Left lobe of liver (tissue), 2 donors: ENCODE measurements at regions not wholly inside any gene's neighbourhood (a gene's known extent, or its start where the extent isn't known, plus 50 kb on each side); places are given as distances from the start of the nearest gene placed in this dataset.
"Not testable (repeated sequence)": the region's sequence is repeated elsewhere in the genome, so short reads cannot be mapped to it uniquely, and the experiment has no call there.

Source experiments
- ATAC-seq: fragments of 200-7000 bp; cut with Tn5 transposase; one replicate; pipeline ENCODE4 v1.9.1; 2020; ENCODE audit warnings: mild to moderate bottlenecking, moderate library complexity
- DNase-seq: peaks from one replicate; pipeline ENCODE4 v3.0.0-alpha.2; 2020; ENCODE audit warnings: low spot score
- donor health status: DM: no; HTN: no; CAD: no; lungs with moderate emphysema.
- donor health status: DM: no; HTN: yes; CAD: no.

- not testable (repeated sequence) for ATAC-seq, DNase-seq
These were observed 126.4 kb downstream of the RBM46 start for GRCh38 chr4:154907345-154908045.

- no peak for ATAC-seq
These were observed 127.1 kb downstream of the RBM46 start for GRCh38 chr4:154908168-154908567.

GRCh38 chr4:154911097-154911496 lies 130.0 kb downstream of the RBM46 start:
- ATAC-seq, result no peak
- no peak for DNase-seq

More at GRCh38 chr4:154908168-154908567, 127.1 kb downstream of the RBM46 start:
- no peak for DNase-seq

GRCh38 chr4:154911608-154912098 lies 130.6 kb downstream of the RBM46 start:
- ATAC-seq (no peak), DNase-seq (no peak)

GRCh38 chr4:154916068-154916467 lies 135.0 kb downstream of the RBM46 start:
- no peak for DNase-seq

GRCh38 chr4:154927126-154927680 lies 146.1 kb downstream of the RBM46 start:
- no peak for DNase-seq
- no peak for ATAC-seq

More at GRCh38 chr4:154916068-154916467, 135.0 kb downstream of the RBM46 start:
- ATAC-seq, result no peak

- no peak for DNase-seq
- ATAC-seq, result peak; percentile 66
These were observed 147.7 kb downstream of the RBM46 start for GRCh38 chr4:154928640-154929257.

GRCh38 chr4:154936873-154937272 lies 155.8 kb downstream of the RBM46 start:
- no peak for DNase-seq
- ATAC-seq, result no peak

- DNase-seq, result no peak
- no peak for ATAC-seq
These were observed 158.8 kb downstream of the RBM46 start for GRCh38 chr4:154939851-154940250.

GRCh38 chr4:154942176-154942575 lies 161.1 kb downstream of the RBM46 start:
- DNase-seq (no peak), ATAC-seq (no peak)

- ATAC-seq (no peak), DNase-seq (no peak)
These were observed 163.9 kb downstream of the RBM46 start for GRCh38 chr4:154944996-154945395.

GRCh38 chr4:154946113-154946512 lies 165.0 kb downstream of the RBM46 start:
- ATAC-seq (no peak), DNase-seq (no peak)

GRCh38 chr4:154953691-154954090 lies 172.6 kb downstream of the RBM46 start:
- no peak for ATAC-seq

GRCh38 chr4:154954117-154954516 lies 173.0 kb downstream of the RBM46 start:
- ATAC-seq, result no peak
- DNase-seq, result no peak

More at GRCh38 chr4:154953691-154954090, 172.6 kb downstream of the RBM46 start:
- no peak for DNase-seq

- no peak for DNase-seq
- ATAC-seq, result no peak
These were observed 177.0 kb downstream of the RBM46 start for GRCh38 chr4:154958121-154958520.

- DNase-seq (peak; percentile 85), ATAC-seq (peak; percentile 85)
These were observed 177.7 kb downstream of the RBM46 start for GRCh38 chr4:154958621-154959358.

GRCh38 chr4:154959756-154960155 lies 178.7 kb downstream of the RBM46 start:
- DNase-seq, result no peak
- ATAC-seq, result no peak

GRCh38 chr4:154960476-154960875 lies 179.4 kb downstream of the RBM46 start:
- no peak for DNase-seq

GRCh38 chr4:154961263-154961662 lies 180.2 kb downstream of the RBM46 start:
- DNase-seq, result no peak
- ATAC-seq, result no peak

More at GRCh38 chr4:154960476-154960875, 179.4 kb downstream of the RBM46 start:
- ATAC-seq, result no peak

- ATAC-seq (peak; percentile 81), DNase-seq (no peak)
These were observed 192.4 kb downstream of the RBM46 start for GRCh38 chr4:154973244-154974035.
